ENCODE measurements at regions not wholly inside any gene's neighbourhood (a gene's known extent, or its start where the extent isn't known, plus 50 kb on each side); places are given as distances from the start of the nearest gene placed in this dataset.

DNA sequence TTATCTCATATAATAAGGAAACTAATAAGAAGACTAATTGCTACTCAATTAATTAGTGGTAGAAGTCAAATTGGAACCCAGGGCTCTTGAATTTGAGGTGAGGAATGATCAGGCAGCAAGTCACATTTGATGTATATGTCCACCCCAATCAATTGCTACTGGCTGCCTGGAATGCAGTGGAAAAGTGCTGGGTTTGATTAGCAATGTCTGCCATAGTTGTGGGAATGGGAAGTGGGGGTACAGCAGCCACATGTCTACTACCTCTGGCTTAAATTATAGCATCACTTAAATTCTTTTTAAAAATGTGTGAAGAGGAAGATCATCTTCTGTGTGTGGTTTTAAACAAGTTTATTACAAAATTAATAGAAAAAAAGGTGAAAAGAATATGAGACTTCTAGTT, 50.8 kb upstream of the NAV2 start:
- no peak for DNase-seq (ENCODE audit: low read depth)

DNA sequence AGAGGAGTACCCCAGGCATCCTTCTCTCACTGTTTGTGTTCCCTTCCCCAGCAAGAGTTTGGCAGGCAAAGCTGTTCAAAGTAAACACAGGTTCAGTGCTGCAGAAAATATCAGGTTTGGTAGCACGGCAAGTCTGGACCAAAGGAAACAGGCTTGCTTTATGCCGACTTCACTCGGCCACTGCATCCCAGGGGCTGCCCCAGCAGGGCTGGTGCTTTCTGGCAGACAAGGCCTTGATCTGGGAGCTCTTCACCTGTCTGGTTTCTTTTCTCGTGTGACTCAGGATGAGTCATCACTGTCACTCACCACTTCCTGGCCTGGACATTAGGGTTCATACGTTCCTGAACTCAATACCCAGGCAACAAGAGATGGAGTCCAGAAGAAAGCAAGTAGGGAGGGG, 52.6 kb upstream of the NAV2 start:
- DNase-seq (ENCODE audit: low read depth), result no peak

DNA sequence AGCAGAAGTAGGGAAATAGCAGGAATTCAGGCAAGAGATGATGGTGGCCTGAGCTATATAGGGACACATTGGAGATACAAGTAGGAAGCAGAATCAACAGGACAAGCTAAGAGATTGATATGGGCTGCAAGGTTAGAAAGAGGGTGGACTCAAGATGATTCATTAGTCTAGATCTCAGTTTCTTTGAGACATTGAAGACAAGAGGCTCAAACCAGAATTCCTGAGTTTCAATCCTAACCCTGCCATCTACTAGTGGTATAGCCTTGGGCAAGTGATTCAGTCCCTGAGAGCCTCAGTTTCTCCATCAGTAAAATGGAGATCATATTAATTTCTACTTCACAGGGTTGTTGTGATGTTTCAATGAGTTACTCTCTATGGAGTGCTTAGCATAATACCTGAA, 53.1 kb upstream of the NAV2 start:
- DNase-seq (ENCODE audit: low read depth), result no peak

DNA sequence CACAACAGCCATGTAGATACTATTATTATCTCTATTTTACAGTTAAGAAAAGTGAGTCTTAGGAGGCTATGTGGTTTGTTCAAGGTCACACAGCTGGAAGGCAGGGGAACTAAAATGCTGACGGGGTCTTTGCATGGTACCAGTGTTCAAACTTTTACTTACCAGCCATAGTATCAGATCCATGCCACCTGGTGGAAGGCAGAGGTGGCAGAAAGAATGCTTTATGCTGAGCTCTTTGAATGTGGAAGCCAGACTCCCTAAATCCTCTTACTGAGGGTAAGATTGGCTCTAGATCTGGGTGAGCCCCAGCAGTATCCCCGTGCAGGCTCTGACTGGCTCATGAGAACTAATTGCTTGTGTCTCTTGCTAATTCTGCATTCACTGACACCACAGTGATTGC, 54.3 kb upstream of the NAV2 start:
- DNase-seq (ENCODE audit: low read depth), result no peak

DNA sequence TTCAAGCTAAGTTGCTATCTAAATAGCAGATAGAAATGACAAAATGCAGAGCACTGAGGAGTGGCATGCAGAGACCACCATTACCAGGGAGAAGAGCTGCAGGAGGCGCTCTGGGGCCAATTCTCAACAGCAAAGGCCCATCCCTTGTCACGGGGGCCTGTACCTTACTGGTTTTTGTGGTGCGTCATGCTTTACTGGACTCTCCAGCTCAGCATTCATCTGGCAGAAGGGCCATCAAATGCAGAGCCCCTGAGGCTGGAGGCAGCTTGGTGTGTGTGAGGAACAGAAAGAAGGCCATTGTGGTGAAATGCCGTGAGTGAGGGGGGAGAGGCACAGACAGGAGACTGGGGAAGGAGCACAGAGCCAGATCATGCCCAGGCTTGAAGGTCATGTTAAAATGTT, 56.5 kb upstream of the NAV2 start:
- DNase-seq (ENCODE audit: low read depth), result no peak

DNA sequence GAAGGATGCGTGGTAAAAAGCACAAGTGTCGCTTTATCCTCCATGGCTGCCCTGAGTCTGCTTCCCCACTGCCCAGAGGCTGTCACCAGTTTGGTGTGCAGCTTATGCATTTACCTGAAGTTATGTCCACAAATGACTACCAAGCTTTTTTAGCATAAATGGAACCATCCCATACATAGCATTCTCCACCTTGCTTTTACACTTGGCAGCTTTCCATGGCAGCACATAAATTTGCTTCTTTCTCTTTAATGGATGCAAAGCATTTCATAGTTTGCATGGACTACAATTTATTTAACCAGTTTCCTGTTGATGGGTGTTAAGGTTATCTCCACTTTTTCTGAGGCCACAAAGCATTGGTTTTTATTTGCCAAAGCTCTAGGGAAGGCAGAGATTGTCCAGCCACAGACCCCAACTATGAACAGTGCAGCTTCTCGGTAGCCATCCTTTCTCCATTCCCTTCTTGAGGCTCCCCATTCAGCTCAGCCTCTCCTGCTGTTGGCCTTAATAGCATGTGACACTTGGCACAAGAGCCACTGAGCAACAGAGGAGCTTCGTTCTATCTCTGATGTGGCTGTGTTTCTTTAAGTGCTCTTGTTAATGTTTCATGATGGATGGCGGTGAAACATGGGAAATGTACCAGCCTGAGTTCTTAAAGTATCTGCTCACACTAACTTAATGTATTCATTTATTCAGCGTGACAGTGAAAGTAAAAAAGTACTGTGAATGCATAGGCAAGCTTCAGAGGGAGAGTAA, 59.8 kb upstream of the NAV2 start:
- DNase-seq (ENCODE audit: low read depth), result no peak

DNA sequence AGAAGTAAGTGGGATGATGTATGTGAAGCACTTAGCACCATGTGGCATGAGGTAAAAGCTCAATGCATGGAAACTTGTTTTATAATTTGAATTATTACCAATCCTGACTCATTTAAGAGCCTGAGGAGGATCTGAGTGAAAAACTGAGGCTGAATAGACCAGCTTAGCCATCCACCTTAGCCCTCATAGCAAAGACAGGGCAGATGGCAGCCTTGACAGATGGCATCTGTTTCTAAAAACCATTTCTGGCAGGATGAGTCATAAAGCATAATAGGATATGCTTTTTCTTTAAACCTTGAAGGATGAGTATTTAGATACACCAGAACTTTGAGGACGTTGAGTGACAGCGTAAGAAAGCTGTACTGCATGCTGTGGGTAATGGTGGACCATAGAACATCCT, 61.0 kb upstream of the NAV2 start:
- DNase-seq (ENCODE audit: low read depth), result no peak

DNA sequence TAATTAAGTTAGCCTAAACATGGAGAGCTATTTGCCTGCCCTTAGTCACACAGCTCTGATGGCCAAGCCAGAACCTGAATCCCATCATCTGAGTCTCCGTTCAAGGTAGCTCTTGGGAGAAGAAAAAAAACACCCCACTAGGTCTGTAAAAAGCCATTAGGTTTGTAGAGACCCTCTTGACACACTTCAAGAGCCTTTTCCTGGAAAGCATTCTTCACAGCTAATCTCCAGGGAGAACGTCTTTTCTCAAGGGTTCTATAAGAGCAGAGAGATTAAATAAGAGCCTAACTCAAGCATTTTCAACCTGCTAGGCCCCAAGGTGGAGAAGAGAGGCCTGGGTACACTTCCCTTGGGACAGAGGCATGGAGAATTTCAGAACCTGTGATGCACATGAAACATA, 61.6 kb upstream of the NAV2 start:
- DNase-seq (ENCODE audit: low read depth), result no peak

DNA sequence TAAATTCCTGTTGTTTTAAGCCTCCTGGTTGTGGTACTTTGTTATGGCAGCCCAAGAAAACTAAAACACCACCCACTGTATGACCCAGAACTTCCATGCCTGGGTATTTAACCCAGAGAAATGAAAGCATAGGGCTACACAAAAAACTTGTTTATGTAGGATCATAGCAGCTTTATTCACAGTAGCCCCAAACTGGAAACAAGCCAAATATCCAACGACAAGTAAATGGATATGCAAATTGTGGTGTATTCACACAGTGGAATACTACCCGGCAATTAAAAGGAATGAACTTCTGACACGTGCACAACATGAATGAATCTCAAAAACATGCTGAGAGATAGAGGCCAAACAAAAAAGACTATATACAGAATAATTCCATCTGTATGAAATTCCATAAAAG, 62.2 kb upstream of the NAV2 start:
- DNase-seq (ENCODE audit: low read depth), result no peak

DNA sequence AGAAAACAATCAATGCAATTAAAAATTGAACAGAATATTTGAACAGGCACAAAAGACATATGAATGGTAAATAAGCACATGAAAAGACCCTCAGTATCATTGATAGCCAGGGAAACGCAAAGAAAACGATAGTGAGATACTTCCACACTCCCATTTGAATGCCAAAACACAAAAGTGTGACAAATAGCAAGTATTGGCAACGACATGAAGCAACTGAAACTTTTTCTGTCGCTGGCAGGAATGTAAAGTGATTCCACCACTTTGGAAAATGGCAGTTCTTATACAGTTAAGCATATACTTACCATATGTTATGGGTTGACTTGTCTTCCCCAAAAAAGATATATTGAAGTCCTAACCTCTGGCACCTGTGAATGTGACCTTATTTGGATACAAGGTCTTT, 62.9 kb upstream of the NAV2 start:
- no peak for DNase-seq (ENCODE audit: low read depth)

DNA sequence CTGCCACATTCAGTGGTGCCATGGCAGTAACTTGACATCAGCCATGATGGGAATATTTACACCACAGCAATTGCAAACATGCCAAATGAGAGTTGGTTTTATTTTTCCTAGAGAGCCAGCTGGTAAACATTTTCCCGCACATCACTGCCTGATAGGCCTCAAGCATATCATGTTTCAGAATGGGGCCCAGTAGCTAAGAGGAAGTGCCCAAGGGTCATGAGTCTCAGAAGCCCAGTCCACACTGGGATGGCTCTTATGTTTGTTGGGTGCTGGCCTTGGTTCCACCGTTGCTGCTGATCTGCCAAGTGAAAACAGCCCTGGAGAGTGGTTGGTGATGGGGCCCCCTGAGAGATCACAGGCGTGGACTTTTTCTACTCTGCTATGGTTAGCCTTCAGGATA, 64.3 kb upstream of the NAV2 start:
- DNase-seq (ENCODE audit: low read depth), result no peak

DNA sequence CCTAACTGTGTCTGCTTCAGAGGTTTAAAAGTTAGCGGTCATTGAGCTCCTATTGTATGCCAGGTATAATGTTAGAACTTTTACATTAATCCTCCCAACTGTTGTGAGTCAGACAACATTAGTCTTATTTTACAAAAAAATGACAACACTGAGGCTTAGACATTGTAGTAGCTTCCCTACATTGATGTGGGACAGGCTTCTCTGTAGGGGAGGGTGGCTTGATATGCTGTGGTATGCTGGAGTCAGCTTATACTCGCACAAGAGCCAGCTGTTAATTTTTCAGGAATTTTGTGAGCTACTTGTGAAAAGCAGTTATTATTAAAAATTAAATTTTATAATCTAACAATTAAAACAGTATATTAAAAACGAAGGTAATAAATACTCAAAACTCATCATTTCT, 64.8 kb upstream of the NAV2 start:
- DNase-seq (ENCODE audit: low read depth), result no peak

DNA sequence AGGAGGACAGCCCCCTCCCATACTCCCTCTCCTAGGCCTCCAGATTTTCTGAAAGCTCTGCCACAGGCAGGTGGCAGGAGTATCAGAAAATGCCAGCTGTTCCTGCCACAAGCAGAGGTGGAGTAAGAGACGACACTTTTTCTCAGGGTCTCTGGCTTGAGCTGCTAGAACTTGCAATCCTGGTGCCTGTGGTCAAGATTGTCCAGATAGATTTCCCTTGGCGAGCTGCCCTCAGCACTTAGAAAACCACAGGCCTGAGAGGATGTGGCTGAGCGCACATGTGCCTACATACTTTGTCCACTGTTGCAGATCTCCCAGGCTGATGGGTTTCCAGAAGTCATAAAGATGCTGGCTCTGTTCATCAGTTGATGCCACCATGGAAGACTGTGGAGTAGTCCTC, 65.7 kb upstream of the NAV2 start:
- DNase-seq (ENCODE audit: low read depth), result no peak

DNA sequence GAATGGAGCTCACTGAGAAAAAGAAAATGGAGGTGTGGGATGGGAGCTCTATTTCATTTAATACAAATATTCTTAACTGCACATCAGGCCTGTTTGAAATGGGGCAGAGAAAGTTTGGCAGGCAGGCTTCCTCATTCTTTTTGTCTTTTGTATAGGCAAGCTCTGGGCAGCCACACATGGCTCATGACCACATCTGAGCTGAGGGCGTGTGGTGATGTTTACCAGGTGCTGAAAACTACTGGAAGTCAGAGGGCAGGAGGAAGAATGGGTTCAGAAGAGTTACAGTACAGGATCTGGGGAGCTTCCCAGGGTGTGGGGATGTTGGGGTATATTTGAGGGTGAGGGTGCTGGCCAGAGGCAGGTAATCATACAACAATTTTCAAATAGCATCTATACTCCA, 66.3 kb upstream of the NAV2 start:
- DNase-seq (ENCODE audit: low read depth), result no peak

DNA sequence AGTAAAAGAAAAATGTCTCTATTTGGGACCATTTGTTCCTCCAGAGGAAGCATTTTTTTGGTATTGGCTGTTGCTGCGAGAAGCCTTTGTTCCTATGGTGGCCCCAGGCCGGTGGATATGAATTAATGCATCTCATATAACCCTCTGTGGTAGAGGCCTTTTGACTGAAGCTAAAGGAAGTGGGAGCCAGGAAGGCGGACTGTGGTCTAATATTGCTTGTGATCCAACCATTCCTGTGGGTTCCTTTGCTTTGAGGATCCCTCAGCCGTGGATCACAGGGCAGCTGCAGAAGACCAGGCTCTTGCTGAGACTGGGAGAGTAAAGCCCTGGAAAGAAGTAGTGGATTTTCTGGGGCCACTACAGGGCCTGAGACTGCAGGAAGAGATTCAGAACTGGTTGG, 68.3 kb upstream of the NAV2 start:
- no peak for DNase-seq (ENCODE audit: low read depth)

DNA sequence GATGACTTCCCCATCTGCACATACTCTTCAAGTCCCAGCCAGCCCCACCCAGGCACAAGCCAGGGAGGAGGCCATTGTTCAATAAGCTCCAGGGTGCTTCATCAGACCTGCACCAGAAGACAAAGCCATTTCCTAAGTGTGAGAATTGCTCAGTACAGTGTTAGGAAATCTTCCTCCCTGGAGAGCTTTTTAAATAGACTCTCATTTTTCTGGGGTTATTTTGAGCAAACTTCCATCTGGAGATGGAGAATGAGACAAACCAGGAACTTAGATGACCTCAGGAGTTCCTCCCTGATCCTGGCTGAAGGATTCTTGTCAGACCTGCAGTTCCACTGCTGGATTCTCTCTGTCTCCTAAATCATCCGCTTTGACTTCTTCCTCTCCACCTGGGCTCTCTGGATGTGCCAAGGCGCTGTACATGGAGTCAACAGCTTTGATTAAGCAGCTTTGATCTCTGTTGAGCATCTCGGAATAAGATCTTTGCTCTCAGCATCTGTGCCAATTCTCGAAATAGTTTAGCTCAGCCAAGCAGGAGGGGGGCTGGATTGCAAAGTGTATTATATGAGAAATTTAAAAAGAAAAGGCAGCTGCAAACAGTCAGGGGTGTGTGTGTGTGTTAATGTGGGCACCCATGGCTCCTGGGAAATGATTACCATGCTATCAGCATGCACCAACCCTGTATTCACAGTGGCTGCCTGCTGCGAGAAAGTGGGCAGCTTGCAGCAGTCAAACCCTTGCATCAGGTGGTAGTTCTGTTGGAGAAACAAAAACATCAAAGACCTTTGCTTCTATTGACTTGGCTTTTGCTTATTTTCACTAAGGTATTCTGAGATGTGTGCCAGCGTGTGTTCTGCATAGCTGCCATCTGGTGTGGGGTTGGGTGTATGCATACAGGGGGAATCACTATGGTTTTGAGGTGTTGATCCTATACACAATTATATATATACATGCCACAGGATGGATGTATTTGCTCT, 70.2 kb upstream of the NAV2 start:
- DNase-seq (ENCODE audit: low read depth), result no peak

DNA sequence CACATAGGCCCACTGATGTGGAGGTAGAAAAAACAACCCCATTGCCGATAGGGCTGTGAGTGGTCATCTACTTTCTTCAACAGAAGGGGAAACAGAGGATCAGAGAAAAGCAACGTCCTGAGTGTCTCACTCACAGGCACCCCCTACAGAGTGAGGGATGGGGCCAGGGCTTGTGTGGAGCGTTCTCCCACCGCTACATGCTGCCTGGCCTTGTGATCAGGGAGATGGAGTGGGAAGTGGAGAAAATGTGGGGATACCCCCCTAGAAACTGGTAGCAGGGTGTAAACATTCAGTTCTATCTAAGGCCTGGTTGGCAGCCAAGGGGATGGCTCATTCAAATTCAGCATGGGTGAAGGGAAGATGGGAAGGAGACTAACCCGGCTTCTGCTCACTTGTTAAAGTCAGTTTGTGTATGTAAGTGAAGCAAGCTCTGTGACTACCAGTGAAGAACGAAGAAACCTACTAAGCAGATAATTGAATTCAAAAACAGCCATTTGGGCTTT, 73.0 kb upstream of the NAV2 start:
- no peak for DNase-seq (ENCODE audit: low read depth)

DNA sequence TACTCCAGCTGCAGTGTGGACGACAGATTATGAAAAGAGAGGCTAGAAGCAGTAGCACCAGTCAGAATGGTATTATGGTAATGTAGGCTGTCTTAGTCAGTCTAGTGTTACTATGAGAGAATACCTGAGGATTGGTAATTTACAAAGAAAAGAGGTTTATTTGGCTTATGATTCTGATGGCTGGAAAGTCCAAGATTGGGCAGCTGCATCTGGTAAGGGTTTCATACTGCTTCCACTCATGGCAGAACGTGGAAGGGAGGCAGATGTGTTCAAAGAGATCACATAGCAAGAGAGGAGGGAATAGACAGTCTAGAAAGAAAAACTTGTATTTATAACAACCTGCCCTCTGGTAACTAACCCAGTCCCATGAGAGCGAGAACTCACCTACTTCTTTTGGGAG, 77.3 kb upstream of the NAV2 start:
- DNase-seq (ENCODE audit: low read depth), result no peak

DNA sequence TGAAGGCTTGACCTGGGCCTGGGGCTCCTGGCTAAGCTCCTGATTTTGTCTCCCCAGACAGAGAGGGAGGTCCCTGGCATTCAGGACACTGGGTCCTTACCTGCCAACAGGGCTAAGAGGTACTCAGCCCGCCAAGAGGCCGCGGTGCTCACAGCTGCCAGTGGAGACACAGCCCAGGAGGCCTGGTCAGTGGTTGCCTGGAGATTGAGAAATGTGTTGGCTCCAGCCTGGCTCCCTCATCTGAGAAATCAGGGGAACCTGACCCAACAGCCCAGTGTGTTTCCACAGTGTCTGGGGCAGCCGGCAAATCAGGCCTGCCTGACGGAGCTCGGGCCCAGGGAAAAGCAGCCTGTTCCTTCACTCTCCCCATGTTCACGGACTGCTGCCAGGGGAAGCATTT, 79.4 kb upstream of the NAV2 start:
- no peak for DNase-seq (ENCODE audit: low read depth)

DNA sequence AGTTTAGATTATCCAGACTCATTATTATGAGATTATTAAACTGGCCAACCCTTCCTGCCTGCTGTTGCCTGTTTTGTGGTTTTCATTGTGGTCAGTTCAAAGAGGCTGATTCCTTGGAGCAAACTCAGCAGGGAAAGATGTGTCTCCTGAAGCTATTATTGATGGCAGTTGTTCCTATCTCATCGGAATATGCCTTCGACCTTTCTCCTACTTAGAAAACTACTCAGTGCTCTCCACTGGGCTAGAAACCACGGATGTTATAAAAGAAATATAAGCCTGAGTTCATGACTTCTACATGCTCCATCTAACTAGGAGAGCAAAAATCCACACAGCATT, 80.2 kb upstream of the NAV2 start:
- DNase-seq (ENCODE audit: low read depth), result no peak

DNA sequence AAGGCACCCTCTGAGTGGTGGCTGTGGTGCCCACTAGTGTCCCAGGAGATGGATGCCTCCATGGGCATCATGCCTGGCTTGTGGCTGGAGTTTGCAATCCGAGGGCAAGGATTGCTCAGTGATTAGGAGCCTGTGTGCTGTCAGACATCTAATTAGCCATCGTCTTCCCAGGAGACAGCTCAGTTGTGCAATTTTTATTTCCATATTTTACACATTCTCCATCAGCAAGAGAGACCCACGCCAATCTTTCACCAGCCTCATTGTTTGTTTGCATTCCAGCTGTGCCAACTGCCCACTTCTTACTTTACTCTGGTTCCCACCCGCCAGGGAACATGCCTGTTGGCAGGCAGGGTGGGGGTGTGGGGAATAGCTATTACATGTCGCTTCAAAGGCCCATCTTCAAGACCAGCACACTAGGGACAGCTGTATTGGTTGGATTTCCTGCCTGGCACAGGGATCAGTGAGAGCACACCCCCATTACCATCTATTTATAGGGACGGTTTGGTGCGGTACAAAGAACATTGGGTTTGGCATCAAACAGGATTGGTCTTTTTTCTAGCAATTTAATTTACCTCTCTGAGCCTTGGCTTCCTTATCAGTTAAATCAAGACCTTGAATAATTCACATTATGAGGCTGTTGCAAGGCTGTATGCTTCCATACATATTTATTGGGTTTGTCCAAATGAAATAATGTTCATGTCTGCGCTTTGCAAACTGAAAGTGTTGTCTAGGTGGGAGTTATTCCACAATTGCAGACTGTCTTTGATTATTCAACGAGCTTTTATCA, 80.7 kb upstream of the NAV2 start:
- no peak for DNase-seq (ENCODE audit: low read depth)

DNA sequence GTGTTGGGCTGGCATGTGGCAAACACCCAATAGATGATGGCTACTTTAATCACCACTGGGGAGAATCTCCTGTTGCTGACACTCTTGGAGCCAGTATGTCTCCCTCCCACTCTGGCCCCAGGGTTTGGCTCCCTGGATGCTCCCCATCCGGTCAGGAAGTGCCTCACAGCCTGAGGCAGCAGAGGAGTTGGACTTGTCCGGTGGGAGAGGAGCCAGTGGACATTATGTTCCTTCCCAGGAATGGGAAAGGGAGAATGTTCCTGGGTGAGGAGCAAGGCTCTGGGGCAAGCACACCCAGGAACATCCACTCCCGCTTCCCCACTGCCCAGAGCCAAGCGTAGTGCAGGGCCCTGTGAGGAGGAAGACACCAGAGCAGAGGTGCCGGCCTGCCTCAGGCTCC, 84.6 kb upstream of the NAV2 start:
- DNase-seq (ENCODE audit: low read depth), result no peak

DNA sequence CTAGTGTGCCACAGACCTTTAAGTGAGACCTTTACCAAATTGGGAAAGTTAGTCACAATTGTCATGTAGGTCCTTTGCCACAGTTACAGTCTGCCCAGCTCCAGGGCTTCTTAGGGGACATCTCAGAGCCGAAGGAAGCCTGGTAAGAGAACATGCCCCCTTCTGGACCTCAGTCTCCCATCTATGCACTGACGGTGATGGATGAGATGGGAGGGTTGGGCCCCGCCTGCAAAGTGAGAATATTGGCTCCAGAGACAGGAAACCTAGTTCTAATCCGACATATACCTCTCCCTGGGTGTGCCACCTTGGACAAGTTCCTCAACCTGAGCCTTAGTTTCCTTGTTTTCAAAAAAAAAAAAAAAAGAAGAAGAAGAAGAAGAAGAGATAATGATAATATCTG, 85.1 kb upstream of the NAV2 start:
- no peak for DNase-seq (ENCODE audit: low read depth)
